GM19043 (cell line): ENCODE measurements at regions not wholly inside any gene's neighbourhood (a gene's known extent, or its start where the extent isn't known, plus 50 kb on each side); places are given as distances from the start of the nearest gene placed in this dataset.

Source experiments
- ATAC-seq: cut with Tn5 transposase; IDR thresholded peaks from one replicate; pipeline ENCODE4 v1.9.1; 2021; ENCODE audit warnings: low read depth; ENCODE audit not compliant: unreplicated experiment

GRCh38 chr12:86860776-86861175 is 604.6 kb upstream of the MGAT4C start:
- no peak for ATAC-seq

GRCh38 chr12:86852451-86852850 is 596.3 kb upstream of the MGAT4C start:
- ATAC-seq, result no peak

- ATAC-seq, result no peak
Measured at GRCh38 chr12:86838711-86839110, 582.5 kb upstream of the MGAT4C start.

- ATAC-seq, result no peak
Measured at GRCh38 chr12:86838260-86838659, 582.1 kb upstream of the MGAT4C start.

GRCh38 chr12:86837246-86837645 is 581.1 kb upstream of the MGAT4C start:
- no peak for ATAC-seq

- ATAC-seq, result no peak
Measured at GRCh38 chr12:86834217-86834616, 578.0 kb upstream of the MGAT4C start.

GRCh38 chr12:86827409-86827808 is 571.2 kb upstream of the MGAT4C start:
- no peak for ATAC-seq

GRCh38 chr12:86826051-86826450 is 569.9 kb upstream of the MGAT4C start:
- ATAC-seq, result no peak

GRCh38 chr12:86801439-86801838 is 545.2 kb upstream of the MGAT4C start:
- ATAC-seq, result no peak

- ATAC-seq, result no peak
Measured at GRCh38 chr12:86799616-86800015, 543.4 kb upstream of the MGAT4C start.

- no peak for ATAC-seq
Measured at GRCh38 chr12:86796550-86796949, 540.4 kb upstream of the MGAT4C start.

- ATAC-seq, result no peak
Measured at GRCh38 chr12:86788661-86789060, 532.5 kb upstream of the MGAT4C start.

GRCh38 chr12:86787419-86787818 is 531.2 kb upstream of the MGAT4C start:
- no peak for ATAC-seq

- no peak for ATAC-seq
Measured at GRCh38 chr12:86777325-86777724, 521.1 kb upstream of the MGAT4C start.

GRCh38 chr12:86774841-86775388 is 518.7 kb upstream of the MGAT4C start:
- ATAC-seq, result no peak

GRCh38 chr12:86772696-86773095 is 516.5 kb upstream of the MGAT4C start:
- ATAC-seq, result no peak

GRCh38 chr12:86770871-86771270 is 514.7 kb upstream of the MGAT4C start:
- ATAC-seq, result no peak

- no peak for ATAC-seq
Measured at GRCh38 chr12:86748894-86749293, 492.7 kb upstream of the MGAT4C start.

GRCh38 chr12:86744547-86745212 is 488.5 kb upstream of the MGAT4C start:
- ATAC-seq, result no peak

- ATAC-seq, result no peak
Measured at GRCh38 chr12:86743875-86744536, 487.8 kb upstream of the MGAT4C start.

- ATAC-seq, result no peak
Measured at GRCh38 chr12:86741531-86741930, 485.3 kb upstream of the MGAT4C start.

- ATAC-seq, result no peak
Measured at GRCh38 chr12:86735851-86736250, 479.7 kb upstream of the MGAT4C start.
